GM21381 (cell line): ENCODE measurements at regions not wholly inside any gene's neighbourhood (a gene's known extent, or its start where the extent isn't known, plus 50 kb on each side); places are given as distances from the start of the nearest gene placed in this dataset.
A peak's percentile ranks its signal among the peaks of the same experiment; 100 is the strongest.

Experiments
- ATAC-seq: cut with Tn5 transposase; IDR thresholded peaks from one replicate; pipeline ENCODE4 v1.9.1; 2021; ENCODE audit warnings: mild to moderate bottlenecking, moderate library complexity; ENCODE audit not compliant: unreplicated experiment

- peak; percentile 99 for ATAC-seq
Observed at GRCh38 chr11:15650105-15650938, 535.6 kb downstream of the INSC start.

- no peak for ATAC-seq
Observed at GRCh38 chr11:15651033-15651432, 536.3 kb downstream of the INSC start.

- ATAC-seq: no peak
Observed at GRCh38 chr11:15651816-15652215, 537.1 kb downstream of the INSC start.

- ATAC-seq: no peak
Observed at GRCh38 chr11:15653191-15653710, 538.5 kb downstream of the INSC start.

- no peak for ATAC-seq
Observed at GRCh38 chr11:15654451-15654850, 539.7 kb downstream of the INSC start.

- ATAC-seq: no peak
Observed at GRCh38 chr11:15655552-15655951, 540.8 kb downstream of the INSC start.

- ATAC-seq: no peak
Observed at GRCh38 chr11:15657264-15657663, 542.5 kb downstream of the INSC start.

GRCh38 chr11:15660496-15660895, 545.8 kb downstream of the INSC start:
- ATAC-seq: no peak

- ATAC-seq: no peak
Observed at GRCh38 chr11:15662285-15662684, 547.6 kb downstream of the INSC start.

GRCh38 chr11:15663777-15664218, 549.1 kb downstream of the INSC start:
- no peak for ATAC-seq

- ATAC-seq: no peak
Observed at GRCh38 chr11:15665368-15665871, 550.7 kb downstream of the INSC start.

- no peak for ATAC-seq
Observed at GRCh38 chr11:15667127-15667725, 552.5 kb downstream of the INSC start.

GRCh38 chr11:15668718-15669117, 554.0 kb downstream of the INSC start:
- ATAC-seq: no peak

- ATAC-seq: no peak
Observed at GRCh38 chr11:15670520-15671070, 555.9 kb downstream of the INSC start.

- no peak for ATAC-seq
Observed at GRCh38 chr11:15671216-15671615, 556.5 kb downstream of the INSC start.

GRCh38 chr11:15672825-15673224, 558.1 kb downstream of the INSC start:
- ATAC-seq: no peak

GRCh38 chr11:15673408-15673831, 558.7 kb downstream of the INSC start:
- ATAC-seq: no peak

GRCh38 chr11:15674756-15675155, 560.0 kb downstream of the INSC start:
- no peak for ATAC-seq

GRCh38 chr11:15675683-15676082, 561.0 kb downstream of the INSC start:
- ATAC-seq: no peak

GRCh38 chr11:15677181-15677580, 562.5 kb downstream of the INSC start:
- ATAC-seq: no peak

- no peak for ATAC-seq
Observed at GRCh38 chr11:15683528-15683927, 568.8 kb downstream of the INSC start.

GRCh38 chr11:15685306-15685705, 570.6 kb downstream of the INSC start:
- ATAC-seq: no peak
